Stimulated activated CD8-positive, alpha-beta memory T cell treated with anti-CD3 and anti-CD28 coated beads, Interleukin-4, amount 100 ng/mL, for 1 hour (primary cell): ENCODE measurements at regions not wholly inside any gene's neighbourhood (a gene's known extent, or its start where the extent isn't known, plus 50 kb on each side); places are given as distances from the start of the nearest gene placed in this dataset.
"Not testable (repeated sequence)": the region's sequence is repeated elsewhere in the genome, so short reads cannot be mapped to it uniquely, and the experiment has no call there.

ENCODE experiments used
- DNase-seq, 2 donors: peaks; one replicate each; pipeline ENCODE4 v3.0.0-alpha.2; 2020; ENCODE audit warnings: low read depth in 2 of 2, low spot score in 1 of 2

DNA sequence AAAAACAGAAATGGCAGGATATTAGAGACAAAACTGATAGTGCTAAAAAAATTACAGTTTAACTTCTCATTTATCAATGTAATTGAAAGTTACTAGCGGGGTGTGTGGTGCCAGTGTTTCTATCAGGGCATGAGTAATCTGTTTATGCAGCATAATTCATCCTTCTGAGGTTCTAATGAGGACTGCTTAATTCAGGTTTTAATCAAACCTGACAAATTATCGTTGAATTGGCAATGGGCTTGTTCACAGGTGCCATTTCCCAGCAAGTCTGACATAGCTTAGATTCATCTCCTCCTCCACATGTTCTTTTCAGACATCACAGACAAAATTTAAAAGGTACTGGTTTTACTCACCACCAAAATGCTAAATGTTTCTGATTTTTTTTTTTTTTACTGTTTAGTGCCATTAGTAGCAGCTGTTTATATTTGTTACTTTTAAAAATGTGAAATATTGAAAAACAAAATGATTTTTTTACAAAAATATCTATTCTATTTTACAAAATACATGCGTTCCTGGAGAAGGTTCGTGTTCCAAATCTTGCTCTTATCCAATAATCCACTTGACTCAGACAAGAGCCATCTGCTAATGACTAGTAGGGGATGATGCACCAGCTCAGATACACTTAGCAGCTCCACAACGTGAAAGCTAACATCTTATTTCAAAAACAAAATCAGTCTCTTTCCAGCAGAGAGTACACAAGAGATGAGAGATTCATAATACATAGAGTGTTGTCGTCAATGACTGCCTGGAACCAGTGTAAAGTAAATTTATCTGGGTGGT is 447.7 kb upstream of the DPPA4 start:
- no peak for DNase-seq

DNA sequence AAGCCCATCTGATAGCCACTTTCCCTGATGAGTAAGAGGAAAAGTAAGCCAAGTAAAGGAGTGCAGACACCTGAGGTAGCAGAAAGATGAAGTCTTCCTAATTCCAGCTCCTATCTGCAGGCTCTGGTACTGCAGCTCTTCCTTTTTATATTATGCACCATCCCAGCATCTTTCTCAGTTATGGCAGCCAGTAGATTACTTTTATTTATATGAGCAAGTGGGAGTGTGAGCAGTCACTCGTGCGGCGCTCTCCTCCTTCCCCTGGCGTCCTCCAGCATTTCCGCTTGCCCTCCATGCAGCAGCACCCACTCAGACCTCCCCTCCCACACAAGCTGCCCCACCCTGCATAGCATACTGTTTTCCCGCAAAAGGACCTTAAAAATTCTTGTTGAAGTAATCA is 465.9 kb upstream of the DPPA4 start:
- DNase-seq: no peak

DNA sequence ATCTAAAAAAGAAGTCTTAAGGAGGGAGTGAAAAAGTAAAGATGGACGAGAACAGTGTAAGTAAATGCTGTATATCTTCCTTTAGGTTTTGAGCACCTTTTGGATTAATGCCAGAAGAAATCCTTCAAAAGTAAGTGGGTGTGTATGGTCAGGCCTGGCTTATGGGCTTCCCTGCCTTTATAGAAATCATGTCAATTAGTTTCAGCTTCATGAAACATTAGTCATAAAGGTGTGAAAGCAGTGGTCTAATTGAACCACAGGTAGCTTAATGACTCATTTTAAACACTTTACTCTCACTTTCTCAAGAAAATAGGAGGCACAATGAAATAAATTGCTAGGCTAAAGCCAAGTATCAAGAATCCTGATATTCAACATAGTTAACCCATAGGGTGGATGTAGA is 467.4 kb upstream of the DPPA4 start:
- no peak for DNase-seq

DNA sequence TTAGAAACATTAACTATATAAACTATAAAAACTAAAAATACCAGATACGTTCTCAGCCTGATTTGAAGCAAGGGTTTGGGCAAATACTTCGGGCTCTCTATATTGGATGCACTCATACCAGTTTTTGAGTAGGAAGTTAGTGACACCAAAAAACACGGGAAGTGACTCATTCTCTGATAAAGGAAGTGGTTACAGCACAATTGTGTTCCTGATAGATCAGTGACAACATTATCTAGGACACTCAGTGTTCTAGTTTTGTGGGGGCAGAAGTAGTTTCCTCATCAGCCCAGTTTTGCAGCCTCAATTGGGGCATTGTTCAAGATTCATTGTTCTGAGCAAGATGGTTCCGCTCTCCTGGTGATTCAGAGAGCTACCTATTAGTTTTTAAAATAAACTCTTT is 469.6 kb upstream of the DPPA4 start:
- peak in 1 of 2 donors; percentile 17 for DNase-seq

DNA sequence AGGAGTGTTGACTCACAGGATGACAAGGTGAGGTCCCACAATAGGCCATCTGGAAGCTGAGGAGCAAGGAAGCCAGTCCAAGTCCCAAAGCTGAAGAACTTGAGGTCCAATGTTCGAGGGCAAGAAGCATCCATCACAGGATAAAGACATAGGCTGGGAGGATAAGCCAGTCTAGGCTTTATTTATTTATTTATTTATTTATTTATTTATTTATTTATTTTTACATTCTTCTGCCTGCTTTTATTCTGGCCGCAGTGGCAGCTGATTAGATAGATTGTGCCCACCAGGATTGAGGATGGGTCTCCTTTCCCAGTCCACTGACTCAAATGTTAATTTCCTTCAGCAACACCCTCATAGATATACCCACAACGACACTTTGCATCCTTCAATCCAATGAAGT is 472.2 kb upstream of the DPPA4 start:
- no peak for DNase-seq

DNA sequence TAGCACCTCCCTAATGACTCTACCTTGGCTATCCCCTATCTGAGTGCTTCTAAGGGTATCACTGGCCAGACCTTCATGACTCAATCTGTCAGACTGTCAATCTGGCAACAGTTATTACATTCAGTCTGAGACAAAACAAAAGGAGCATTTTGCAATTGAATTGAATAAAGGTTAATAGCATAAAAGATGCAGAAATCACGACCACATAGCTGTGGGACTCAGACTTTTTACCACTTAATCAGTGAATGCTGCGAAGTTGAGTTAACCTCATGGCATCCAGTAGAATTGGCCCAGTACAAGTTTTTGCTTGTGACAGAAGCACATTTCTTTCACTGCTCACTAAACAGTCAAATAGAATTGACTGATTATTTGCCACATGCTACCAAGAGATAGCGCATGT is 480.7 kb upstream of the DPPA4 start:
- no peak for DNase-seq

DNA sequence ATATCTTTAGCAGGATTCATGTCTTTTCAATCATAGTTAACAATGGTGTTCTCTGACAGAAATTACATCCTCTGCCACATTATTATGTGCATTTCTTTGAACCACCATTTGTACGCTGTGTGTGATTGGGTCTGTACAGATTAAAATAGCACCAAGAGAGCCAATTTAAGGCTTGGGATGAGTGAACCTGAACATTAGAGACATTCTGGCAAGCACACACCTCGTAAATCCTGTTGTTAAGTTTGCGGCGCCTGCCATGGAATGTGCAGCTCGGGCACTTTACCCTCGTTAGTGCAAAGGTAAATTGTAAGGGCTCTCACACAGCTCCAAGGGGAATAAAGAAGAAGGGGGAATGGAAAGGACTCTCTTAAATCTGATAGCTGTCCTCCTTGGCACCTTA is 482.4 kb upstream of the DPPA4 start:
- DNase-seq: no peak

DNA sequence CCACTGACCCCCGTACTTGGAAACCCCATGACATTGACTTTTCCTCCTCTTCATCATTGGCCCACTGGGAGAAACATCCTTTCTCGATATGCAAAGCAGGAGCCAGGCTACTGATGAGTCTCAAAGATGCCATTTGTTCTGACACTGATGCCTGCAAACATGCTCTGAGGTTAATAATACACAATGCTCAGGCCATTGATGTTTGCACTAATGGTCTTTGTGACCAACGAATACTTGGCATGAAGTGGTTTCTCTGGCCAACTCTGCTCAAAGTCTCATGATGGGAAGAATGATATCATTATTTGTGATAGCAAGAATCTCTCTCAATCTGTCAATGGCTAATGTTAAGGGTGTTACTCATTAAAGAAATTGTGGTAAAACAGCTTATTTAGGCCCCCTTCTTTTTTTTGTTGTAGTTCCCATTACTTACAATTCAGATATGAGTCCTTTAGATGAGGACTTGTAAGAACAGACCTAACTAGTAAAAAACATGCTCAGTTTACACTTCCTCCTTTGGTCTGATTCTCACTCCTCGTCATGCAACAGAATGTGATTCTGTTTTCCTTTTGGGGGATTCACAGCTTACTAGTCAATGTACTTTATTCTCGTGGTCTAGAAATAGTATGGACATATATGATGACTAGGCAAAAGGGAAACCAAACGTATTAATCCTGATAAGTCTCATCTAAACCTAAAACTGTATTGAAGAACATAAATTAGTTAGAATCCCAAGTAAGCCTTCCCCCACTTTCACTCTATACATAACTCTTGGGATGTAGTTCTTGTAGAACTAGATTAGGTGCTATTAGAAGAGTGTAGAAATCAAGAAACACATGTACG is 488.8 kb upstream of the DPPA4 start:
- DNase-seq: no peak

DNA sequence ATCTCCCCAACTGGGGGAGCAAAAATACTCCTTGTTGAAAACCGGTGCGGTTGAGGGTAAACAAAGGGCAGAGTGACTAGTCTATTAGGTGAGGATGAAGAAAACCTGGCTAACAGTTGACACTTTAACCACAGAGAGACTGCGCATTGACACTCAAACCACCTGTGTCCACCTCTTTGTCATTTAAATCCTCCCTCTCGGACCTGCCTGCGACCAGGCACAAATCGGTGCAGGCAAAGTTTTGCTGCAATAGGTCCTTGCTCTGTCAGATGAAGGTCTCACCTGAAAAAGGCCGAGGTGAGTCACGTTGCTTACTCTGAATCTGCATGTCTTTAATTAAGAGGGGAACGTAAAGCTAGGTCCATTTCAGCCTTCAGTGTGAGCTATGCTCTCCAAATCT is 494.1 kb upstream of the DPPA4 start:
- no peak for DNase-seq

DNA sequence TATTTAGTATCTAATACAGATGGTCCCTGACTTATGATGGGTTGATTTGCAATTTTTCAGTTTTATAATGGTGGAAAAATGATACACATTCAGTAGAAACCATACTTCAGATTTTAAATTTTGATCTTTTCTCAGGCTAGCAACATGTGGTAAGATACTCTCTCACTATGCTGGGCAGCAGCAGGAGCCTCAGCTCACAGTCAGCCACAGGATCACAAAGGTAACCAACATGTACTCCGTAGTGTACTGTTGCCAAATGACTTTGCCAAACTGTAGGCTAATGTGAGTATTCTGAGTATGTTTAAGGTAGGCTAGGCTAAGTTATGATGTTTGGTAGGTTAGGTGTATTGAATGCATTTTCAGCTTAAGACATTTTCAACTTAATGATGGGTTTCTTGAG is 498.6 kb upstream of the DPPA4 start:
- no peak for DNase-seq

DNA sequence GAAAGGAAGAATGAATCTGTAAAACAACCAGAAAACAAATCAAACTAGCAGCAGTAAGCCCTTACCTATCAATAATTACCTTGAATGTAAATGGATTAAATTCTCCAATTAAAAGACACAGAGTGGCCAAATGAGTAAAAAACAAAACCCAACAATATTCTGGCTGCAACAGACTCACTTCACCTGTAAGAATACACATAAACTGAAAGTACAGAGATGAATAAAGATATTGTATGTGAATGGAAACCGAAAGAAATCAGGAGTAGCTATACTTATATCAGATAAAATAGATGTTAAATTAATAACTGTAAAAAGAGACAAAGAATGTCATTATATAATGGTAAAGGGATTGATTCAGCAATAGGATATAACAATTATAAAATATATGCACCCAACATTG is 514.5 kb upstream of the DPPA4 start:
- DNase-seq: no peak

DNA sequence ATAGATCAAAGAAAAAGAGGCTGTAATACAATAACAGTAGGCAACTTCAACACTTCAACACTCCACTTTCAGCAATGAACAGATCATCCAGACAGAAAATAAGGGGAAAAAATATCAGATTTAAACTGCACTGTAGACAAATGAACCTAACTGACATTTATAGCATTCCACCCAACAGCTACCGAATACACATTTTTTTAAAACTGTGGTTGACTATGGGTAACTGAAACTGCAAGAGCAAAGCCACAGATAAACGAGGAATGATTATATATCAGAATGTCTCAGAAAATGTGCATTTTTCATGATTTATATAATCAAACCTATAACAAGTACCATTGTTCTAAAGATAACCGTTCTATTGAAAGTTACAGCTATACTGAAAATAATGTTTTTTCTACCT is 514.9 kb upstream of the DPPA4 start:
- no peak for DNase-seq

DNA sequence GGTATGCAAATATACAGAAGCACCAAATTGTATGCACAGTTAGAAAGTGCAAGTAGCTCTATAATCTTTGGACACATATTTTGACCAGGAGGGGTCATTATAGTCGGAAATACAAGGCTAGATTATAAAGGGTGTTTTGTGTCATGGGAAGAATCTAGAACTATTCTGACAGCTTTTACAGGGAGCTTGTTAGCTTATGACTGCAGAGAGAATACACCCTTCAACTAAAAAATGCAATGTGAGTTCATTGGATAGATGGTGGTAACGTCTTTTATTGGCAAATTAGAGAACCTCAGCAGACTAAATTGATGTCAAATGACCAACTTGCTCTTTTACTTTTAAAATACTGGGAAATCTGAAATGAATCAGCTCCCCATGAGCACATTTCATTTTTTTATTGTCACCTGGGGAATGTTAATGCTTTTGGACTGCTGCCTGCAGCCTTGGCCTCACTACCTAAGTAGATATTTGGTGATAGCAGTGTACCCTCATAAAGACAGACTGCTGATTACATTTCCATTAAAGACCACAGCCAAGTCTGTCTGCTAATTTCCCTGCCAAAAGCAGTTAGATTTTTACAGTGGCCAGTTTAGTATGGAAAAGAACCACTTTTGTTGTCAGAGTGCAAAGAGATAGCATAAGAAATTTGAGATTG is 515.9 kb upstream of the DPPA4 start:
- DNase-seq: no peak

DNA sequence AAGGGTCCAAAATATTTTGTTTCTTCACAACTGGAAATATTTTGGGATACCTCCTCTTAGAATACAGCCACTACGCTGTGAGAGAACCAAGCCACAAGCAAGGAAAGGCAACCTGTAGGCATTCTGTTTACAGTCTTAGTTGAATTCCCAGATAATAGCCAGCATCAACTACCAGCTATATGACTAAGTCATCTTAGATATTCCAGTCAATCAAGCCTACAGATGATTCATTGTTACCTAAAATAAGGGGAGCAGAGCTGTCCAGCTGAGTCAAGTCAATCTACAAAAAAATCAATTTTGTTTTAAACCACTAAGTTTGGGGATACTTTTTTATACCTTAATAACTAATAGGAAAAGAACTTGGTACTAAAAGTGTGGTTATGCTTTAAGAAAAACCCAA is 526.4 kb upstream of the DPPA4 start:
- DNase-seq: no peak

DNA sequence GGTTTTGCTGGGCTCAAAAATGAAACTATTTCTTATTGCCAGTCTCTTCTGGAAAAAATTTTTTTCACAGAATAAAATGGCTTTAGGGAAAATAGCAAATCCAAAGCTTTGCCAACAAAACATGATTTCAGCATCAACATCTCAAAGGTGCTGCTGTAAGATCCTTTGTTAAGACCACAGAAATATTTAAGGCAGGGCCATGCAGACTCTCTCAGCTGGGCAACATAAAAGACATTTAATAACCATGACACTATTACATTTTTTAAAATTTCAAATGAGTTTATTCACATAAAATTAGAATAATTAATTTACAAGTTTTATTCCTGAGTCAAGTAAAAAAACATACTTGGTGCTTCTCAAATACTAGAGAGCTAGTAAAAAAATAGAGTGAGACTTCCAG is 527.1 kb upstream of the DPPA4 start:
- no peak for DNase-seq

DNA sequence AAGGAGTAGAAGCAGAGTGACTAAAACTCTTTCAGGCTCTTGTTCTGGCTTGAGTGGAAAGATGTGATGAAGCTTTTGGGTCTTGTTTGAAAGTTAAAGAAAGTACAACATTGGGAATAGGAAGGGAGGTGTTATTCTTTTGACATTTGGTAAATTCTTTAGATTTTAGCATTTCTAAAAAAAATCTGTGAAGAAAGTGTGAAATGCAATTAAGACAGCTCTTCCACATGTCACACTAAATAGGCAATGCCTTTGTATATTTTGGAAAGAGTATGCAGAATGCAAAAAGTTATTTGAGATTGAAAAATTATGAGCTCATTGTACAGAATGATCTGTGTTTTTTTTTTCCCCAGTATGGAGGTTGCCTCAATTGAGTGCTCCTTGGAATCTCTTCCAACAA is 532.2 kb upstream of the DPPA4 start:
- no peak for DNase-seq

DNA sequence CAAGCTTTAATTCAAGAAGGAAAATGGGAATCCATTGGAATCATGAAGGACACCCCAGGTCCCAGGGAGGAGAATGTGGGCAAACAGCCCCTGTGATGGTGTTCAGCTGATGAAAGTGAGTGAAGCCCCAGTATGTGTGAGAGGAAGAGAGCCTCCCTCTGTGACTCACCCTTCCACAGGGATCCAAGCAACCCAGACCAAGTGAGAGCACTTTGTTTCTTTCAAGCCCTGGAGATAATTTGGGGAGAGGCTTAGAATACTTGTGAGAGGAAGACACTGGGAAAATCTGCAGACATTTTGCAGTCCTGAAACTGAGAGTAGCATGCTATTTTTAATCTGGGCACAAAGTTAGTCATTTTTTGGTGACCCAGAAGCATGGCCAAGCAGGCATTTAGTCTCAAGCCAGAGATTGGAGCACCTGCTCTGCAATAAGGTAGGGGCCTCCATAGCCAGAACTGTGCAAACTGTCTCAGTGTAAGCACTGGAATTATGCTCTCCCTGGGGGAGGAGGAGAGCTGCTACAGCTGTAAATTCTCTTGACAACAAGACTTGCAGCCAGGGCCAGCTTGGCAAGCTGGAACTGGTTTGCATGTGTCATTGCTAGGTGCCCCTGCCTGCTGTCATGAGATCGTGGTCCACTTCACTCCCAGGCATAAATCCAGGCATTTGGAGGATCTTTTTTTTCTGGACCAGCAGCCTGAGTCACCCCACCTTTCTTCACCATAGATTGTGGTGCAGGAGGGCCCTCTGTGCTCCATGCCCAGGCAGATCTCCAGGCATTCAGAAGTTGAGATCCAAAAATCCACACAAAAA is 537.8 kb upstream of the DPPA4 start:
- DNase-seq: no peak

DNA sequence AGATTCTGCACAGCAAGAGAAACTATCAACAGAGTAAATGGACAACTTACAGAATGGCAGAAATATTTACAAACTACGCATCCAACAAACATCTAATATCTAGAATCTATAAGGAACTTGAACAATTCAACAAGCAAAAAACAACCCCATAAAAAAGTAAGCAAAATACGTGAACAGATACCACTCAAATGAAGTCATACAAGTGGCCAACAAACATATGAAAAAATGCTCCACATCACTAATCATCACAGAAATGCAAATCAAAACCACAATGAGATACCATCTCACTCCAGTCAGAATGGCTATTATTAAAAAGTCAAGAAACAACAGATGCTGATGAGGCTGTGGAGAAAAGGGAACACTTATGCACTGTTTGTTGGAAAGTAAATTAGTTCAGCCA is 540.3 kb upstream of the DPPA4 start:
- not testable (repeated sequence) for DNase-seq

DNA sequence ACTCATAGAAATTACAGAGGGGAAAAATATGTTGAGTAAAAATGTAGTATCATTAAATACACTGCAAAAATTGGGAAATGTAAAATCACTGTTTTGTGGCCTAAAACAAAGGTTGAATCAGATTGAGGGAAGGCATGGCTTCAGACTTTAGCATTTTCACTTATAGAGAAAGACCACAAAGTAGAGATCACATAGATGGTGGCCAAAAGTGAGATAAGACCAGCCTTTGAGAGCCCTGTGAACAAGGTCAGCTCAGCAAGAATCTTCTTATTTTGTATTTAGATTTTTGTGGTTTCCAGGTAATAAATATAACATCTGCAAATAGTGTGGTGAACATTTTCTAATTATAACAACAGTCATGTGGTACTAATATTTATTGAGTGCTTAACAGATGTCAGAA is 544.8 kb upstream of the DPPA4 start:
- DNase-seq: no peak

DNA sequence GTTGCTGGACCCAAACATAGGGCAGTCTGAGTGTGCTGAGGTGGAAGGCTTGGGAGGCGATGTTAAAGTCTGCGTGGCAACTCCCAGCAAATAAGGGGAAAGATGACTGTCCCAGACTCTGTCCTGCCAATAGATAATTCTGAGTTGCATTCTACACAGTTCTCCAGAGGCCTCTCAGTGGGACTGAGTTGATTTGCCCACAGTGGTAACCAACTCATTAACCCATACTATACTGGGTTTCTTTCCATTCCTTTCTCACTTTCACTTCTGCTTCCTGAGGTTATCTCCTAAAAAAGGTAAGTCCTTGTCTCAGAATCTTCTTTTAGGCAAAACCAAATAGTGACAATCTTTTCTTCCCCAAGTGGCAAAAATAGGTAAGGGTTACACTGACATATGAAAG is 549.9 kb upstream of the DPPA4 start:
- DNase-seq: no peak

DNA sequence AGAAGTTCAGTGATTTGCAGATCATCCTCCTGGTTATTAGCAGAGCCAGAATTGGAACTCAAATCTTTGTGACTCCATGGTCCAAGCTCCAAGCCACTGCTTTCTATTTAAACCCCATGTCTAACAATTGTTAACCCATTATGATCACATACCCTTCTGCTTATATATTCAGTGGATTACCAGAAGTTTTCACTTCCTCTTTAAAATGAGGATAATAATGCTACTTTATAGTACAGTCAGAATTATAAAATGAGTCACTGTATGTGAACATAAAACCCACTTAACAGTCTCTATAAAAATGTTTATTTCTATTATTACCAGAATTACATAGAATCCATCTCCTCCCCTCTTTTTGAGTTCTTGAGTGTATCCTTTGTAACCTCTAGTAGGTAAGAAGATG is 550.7 kb upstream of the DPPA4 start:
- no peak for DNase-seq
